Activated T-cell treated with anti-CD3 and anti-CD28 coated beads, Interleukin-2, amount 50 U/mL, for 48 hours (primary cell): ENCODE measurements at regions not wholly inside any gene's neighbourhood (a gene's known extent, or its start where the extent isn't known, plus 50 kb on each side); places are given as distances from the start of the nearest gene placed in this dataset.
A peak's percentile ranks its signal among the peaks of the same experiment; 100 is the strongest.
"Not testable (repeated sequence)": the region's sequence is repeated elsewhere in the genome, so short reads cannot be mapped to it uniquely, and the experiment has no call there.

Experiments
- DNase-seq, 2 experiments: peaks; one replicate each; pipeline ENCODE4 v3.0.0-alpha.2; 2020

GRCh38 chr7:66413379-66414114 is 208.4 kb downstream of the TPST1 start:
- DNase-seq, result peak; percentile 91

- DNase-seq, result no peak
Measured at GRCh38 chr7:66415659-66416265, 210.6 kb downstream of the TPST1 start.

- DNase-seq, result no peak
Measured at GRCh38 chr7:66418537-66418936, 210.1 kb upstream of the KCTD7 start.

- DNase-seq, result no peak
Measured at GRCh38 chr7:66419210-66419609, 209.5 kb upstream of the KCTD7 start.

GRCh38 chr7:66421830-66422475 is 206.7 kb upstream of the KCTD7 start:
- DNase-seq, result no peak

- no peak for DNase-seq
Measured at GRCh38 chr7:66423729-66424128, 205.0 kb upstream of the KCTD7 start.

- no peak for DNase-seq
Measured at GRCh38 chr7:66426332-66426731, 202.3 kb upstream of the KCTD7 start.

- no peak for DNase-seq
Measured at GRCh38 chr7:66426996-66427395, 201.7 kb upstream of the KCTD7 start.

GRCh38 chr7:66427956-66428355 is 200.7 kb upstream of the KCTD7 start:
- no peak for DNase-seq

GRCh38 chr7:66429498-66430163 is 199.1 kb upstream of the KCTD7 start:
- DNase-seq, result no peak

GRCh38 chr7:66430164-66430545 is 198.5 kb upstream of the KCTD7 start:
- no peak for DNase-seq

GRCh38 chr7:66438703-66439405 is 189.8 kb upstream of the KCTD7 start:
- DNase-seq, result not testable (repeated sequence)

- DNase-seq, result no peak
Measured at GRCh38 chr7:66442385-66442784, 186.3 kb upstream of the KCTD7 start.

- DNase-seq, result no peak
Measured at GRCh38 chr7:66443946-66444345, 184.7 kb upstream of the KCTD7 start.

GRCh38 chr7:66447007-66447406 is 181.7 kb upstream of the KCTD7 start:
- not testable (repeated sequence) for DNase-seq

GRCh38 chr7:66450814-66451213 is 177.9 kb upstream of the KCTD7 start:
- not testable (repeated sequence) for DNase-seq

GRCh38 chr7:66451713-66452112 is 177.0 kb upstream of the KCTD7 start:
- not testable (repeated sequence) for DNase-seq

GRCh38 chr7:66452165-66452564 is 176.5 kb upstream of the KCTD7 start:
- no peak for DNase-seq

GRCh38 chr7:66453340-66453739 is 175.3 kb upstream of the KCTD7 start:
- no peak for DNase-seq

GRCh38 chr7:66454600-66455225 is 174.0 kb upstream of the KCTD7 start:
- DNase-seq, result no peak

GRCh38 chr7:66455432-66455831 is 173.2 kb upstream of the KCTD7 start:
- not testable (repeated sequence) for DNase-seq

GRCh38 chr7:66456431-66456830 is 172.2 kb upstream of the KCTD7 start:
- DNase-seq, result not testable (repeated sequence)
